NT2/D1 (cell line): ENCODE measurements at regions not wholly inside any gene's neighbourhood (a gene's known extent, or its start where the extent isn't known, plus 50 kb on each side); places are given as distances from the start of the nearest gene placed in this dataset.

Source experiments
- SUZ12 ChIP-seq: IDR thresholded peaks from 2 replicates; pipeline ENCODE4 v1.6.1; 2011; ENCODE audit not compliant: insufficient read length, insufficient read depth; ENCODE audit errors: extremely low read depth
- YY1 ChIP-seq: IDR thresholded peaks from 2 replicates; pipeline ENCODE4 v1.6.1; 2011; ENCODE audit not compliant: insufficient read length, insufficient read depth
- ZNF274 ChIP-seq: IDR thresholded peaks from 2 replicates; pipeline ENCODE4 v1.6.1; 2011; ENCODE audit warnings: mild to moderate bottlenecking, low read depth, low read length

GRCh38 chr2:14720319-14720718, 87.8 kb downstream of the LRATD1 start:
- no peak for TF ChIP-seq SUZ12
- no peak for TF ChIP-seq ZNF274
- TF ChIP-seq YY1: no peak
